IMR-90 (cell line): ENCODE measurements at regions not wholly inside any gene's neighbourhood (a gene's known extent, or its start where the extent isn't known, plus 50 kb on each side); places are given as distances from the start of the nearest gene placed in this dataset.

Experiments used
- BHLHE40 ChIP-seq: fragments of 150-350 bp; IDR thresholded peaks from 2 replicates; pipeline ENCODE4 v1.6.1; 2016; ENCODE audit warnings: mild to moderate bottlenecking, low read depth, low read length
- CEBPB ChIP-seq: IDR thresholded peaks from 2 replicates; pipeline ENCODE4 v1.6.1; 2012; ENCODE audit warnings: low read depth, low read length, improper control_type of control experiment
- CHD1 ChIP-seq: IDR thresholded peaks from 2 replicates; pipeline ENCODE4 v1.6.1; 2012; ENCODE audit warnings: low read depth, low read length, improper control_type of control experiment
- CTCF ChIP-seq: conservative IDR thresholded peaks from 2 replicates; pipeline ENCODE4 v1.5.1; 2012; ENCODE audit warnings: mild to moderate bottlenecking, low read depth, low read length, improper control_type of control experiment
- ELK1 ChIP-seq: fragments of 150-350 bp; IDR thresholded peaks from 2 replicates; pipeline ENCODE4 v1.6.1; 2016; ENCODE audit warnings: low read depth, mild to moderate bottlenecking, low read length, moderate library complexity, borderline replicate concordance
- MAFK ChIP-seq: IDR thresholded peaks from 2 replicates; pipeline ENCODE4 v1.6.1; 2012; ENCODE audit warnings: low read depth, low read length, improper control_type of control experiment
- MXI1 ChIP-seq: IDR thresholded peaks from 2 replicates; pipeline ENCODE4 v1.6.1; 2012; ENCODE audit warnings: low read depth, mild to moderate bottlenecking, low read length, moderate library complexity, borderline replicate concordance
- POLR2A ChIP-seq: IDR thresholded peaks from 2 replicates; pipeline ENCODE4 v1.6.1; 2012; ENCODE audit warnings: mild to moderate bottlenecking, low read depth, low read length
- RAD21 ChIP-seq: IDR thresholded peaks from 2 replicates; pipeline ENCODE4 v1.6.1; 2012; ENCODE audit warnings: low read length, improper control_type of control experiment
- RFX5 ChIP-seq: IDR thresholded peaks from 2 replicates; pipeline ENCODE4 v1.8.0; 2012; ENCODE audit warnings: low read depth, mild to moderate bottlenecking, low read length, moderate library complexity
- SMC3 ChIP-seq: fragments of 150-350 bp; IDR thresholded peaks from 2 replicates; pipeline ENCODE4 v1.6.1; 2016; ENCODE audit warnings: low read depth, mild to moderate bottlenecking, antibody characterized with exemption, low read length, moderate library complexity

- TF ChIP-seq POLR2A (no peak), CTCF (no peak), RAD21 (no peak), BHLHE40 (no peak), RFX5 (no peak), CHD1 (no peak), MXI1 (no peak), ELK1 (no peak), CEBPB (no peak), MAFK (no peak), SMC3 (no peak)
Observed at GRCh38 chr21:35617491-35617890, 442.8 kb downstream of the SETD4 start.
